Breast epithelium (tissue), 3 donors: ENCODE measurements at regions not wholly inside any gene's neighbourhood (a gene's known extent, or its start where the extent isn't known, plus 50 kb on each side); places are given as distances from the start of the nearest gene placed in this dataset.
"Not testable (repeated sequence)": the region's sequence is repeated elsewhere in the genome, so short reads cannot be mapped to it uniquely, and the experiment has no call there.

Experiments used
- CTCF ChIP-seq, 3 donors: fragments of 450-650 bp; IDR thresholded peaks; one replicate each; pipeline ENCODE4 v1.5.1; 2016 to 2017; ENCODE audit warnings: antibody characterized with exemption in 3 of 3, mild to moderate bottlenecking in 3 of 3, moderate library complexity in 3 of 3
- POLR2AphosphoS5 ChIP-seq, 3 donors: sonication (generic); formaldehyde crosslinking; IDR thresholded peaks; one replicate each; pipeline ENCODE4 v1.6.1; 2017; ENCODE audit warnings: antibody characterized with exemption in 3 of 3

GRCh38 chr4:115949974-115950743 lies 836.7 kb upstream of the NDST4 start:
- not testable (repeated sequence) for TF ChIP-seq CTCF, POLR2AphosphoS5 (IDR thresholded peaks at IDR 0.05)
